GM12891 (cell line): ENCODE measurements at regions not wholly inside any gene's neighbourhood (a gene's known extent, or its start where the extent isn't known, plus 50 kb on each side); places are given as distances from the start of the nearest gene placed in this dataset.

Experiments used
- PAX5 ChIP-seq: IDR thresholded peaks from 2 replicates; pipeline ENCODE4 v1.6.1; 2011; ENCODE audit warnings: low read length, moderate library complexity, mild to moderate bottlenecking; ENCODE audit not compliant: insufficient read depth, severe bottlenecking
- POLR2A ChIP-seq: IDR thresholded peaks from 2 replicates; pipeline ENCODE4 v1.6.1; 2011; ENCODE audit warnings: low read depth, low read length, control low read depth
- POLR2AphosphoS5 ChIP-seq: IDR thresholded peaks from 2 replicates; pipeline ENCODE4 v1.6.1; 2011; ENCODE audit warnings: low read depth, low read length, control low read depth
- POU2F2 ChIP-seq: IDR thresholded peaks from 2 replicates; pipeline ENCODE4 v1.6.1; 2011; ENCODE audit warnings: low read depth, mild to moderate bottlenecking, control low read depth, low read length, moderate library complexity
- TAF1 ChIP-seq: IDR thresholded peaks from 2 replicates; pipeline ENCODE4 v1.6.1; 2011; ENCODE audit warnings: low read depth, low read length, control low read depth

DNA sequence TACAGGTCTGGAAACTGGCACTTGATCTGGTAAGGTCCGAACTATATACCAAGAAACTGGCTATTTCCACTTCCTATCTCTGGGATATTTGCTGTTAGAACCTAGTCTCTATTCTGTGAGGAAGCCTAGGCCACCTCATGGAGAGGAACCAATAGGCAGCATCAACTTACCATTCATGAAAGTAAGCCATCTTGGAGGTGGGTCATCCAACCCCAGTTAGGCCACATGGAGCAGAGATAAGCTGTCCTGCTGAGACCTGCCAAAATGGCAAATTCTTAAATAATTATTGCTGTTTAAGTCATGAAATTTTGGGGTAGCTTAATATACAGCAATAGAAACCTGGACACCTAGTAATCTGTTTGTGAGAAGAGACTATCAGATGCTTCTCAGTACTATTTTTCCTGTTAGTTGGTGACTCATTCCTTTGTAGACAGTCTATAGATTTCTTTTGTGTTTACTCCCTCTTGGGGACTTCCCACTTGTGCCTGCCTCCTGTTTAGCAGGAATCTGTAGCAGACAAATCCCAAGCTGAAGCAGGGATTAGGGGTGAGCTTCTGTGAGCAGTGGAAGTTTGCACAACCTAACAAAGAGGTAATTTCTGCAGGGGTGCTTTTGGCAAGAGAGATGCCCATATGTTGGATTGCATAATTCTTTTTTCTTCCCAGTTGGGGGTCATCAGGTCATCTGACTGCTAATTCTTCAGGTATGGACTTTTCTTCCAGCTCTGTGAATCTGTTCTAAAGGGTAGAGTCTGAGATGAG is 136.8 kb downstream of the IGF1 start:
- TF ChIP-seq POLR2A: no peak
- TF ChIP-seq POLR2AphosphoS5: no peak
- no peak for TF ChIP-seq TAF1
- TF ChIP-seq PAX5: no peak
- no peak for TF ChIP-seq POU2F2
